GM23338 (cell line): ENCODE measurements at regions not wholly inside any gene's neighbourhood (a gene's known extent, or its start where the extent isn't known, plus 50 kb on each side); places are given as distances from the start of the nearest gene placed in this dataset.
"Not testable (repeated sequence)": the region's sequence is repeated elsewhere in the genome, so short reads cannot be mapped to it uniquely, and the experiment has no call there.

ENCODE experiments used
- ATAC-seq: fragments of 200-7000 bp; cut with Tn5 transposase; 3 replicates; pipeline ENCODE4 v1.9.1; 2020
- DNase-seq: peaks from one replicate; pipeline ENCODE4 v3.0.0-alpha.2; 2015; ENCODE audit warnings: low spot score
- H2AFZ ChIP-seq: fragments of 200-600 bp; sonication (generic); 2 replicates; pipeline ENCODE4 v1.8.0; 2016; ENCODE audit warnings: antibody characterized with exemption, mild to moderate bottlenecking, moderate library complexity
- H3F3A ChIP-seq: fragments of 200-600 bp; sonication (generic); replicated peaks from 2 replicates; pipeline ENCODE4 v1.8.0; 2017; ENCODE audit warnings: antibody characterized with exemption, mixed run types, low read depth
- H3K27ac ChIP-seq: fragments of 200-600 bp; sonication (generic); 2 replicates; pipeline ENCODE4 v1.6.1; 2016; ENCODE audit warnings: low read depth
- H3K27me3 ChIP-seq: fragments of 200-600 bp; sonication (generic); 2 replicates; pipeline ENCODE4 v1.8.0; 2016; ENCODE audit warnings: mild to moderate bottlenecking, mixed run types, moderate library complexity; ENCODE audit not compliant: insufficient read depth
- H3K36me3 ChIP-seq: fragments of 200-600 bp; sonication (generic); 2 replicates; pipeline ENCODE4 v1.8.0; 2016; ENCODE audit warnings: mild to moderate bottlenecking; ENCODE audit not compliant: insufficient read depth
- H3K4me1 ChIP-seq: fragments of 200-600 bp; sonication (generic); 2 replicates; pipeline ENCODE4 v1.8.0; 2016; ENCODE audit warnings: mild to moderate bottlenecking, moderate library complexity; ENCODE audit not compliant: insufficient read depth
- H3K4me2 ChIP-seq: fragments of 200-600 bp; sonication (generic); 2 replicates; pipeline ENCODE4 v1.7.1; 2017; ENCODE audit warnings: mixed run types
- H3K4me3 ChIP-seq: fragments of 200-600 bp; sonication (generic); 2 replicates; pipeline ENCODE4 v1.6.1; 2016; ENCODE audit warnings: mixed run types
- H3K79me2 ChIP-seq: fragments of 200-600 bp; sonication (generic); replicated peaks from 2 replicates; pipeline ENCODE4 v1.8.0; 2017; ENCODE audit warnings: mild to moderate bottlenecking; ENCODE audit not compliant: insufficient read depth
- H3K9me2 ChIP-seq: fragments of 200-600 bp; sonication (generic); 2 replicates; pipeline ENCODE4 v1.8.0; 2017; ENCODE audit not compliant: insufficient read depth
- H4K20me1 ChIP-seq: fragments of 200-600 bp; sonication (generic); replicated peaks from 2 replicates; pipeline ENCODE4 v1.8.0; 2017; ENCODE audit warnings: mild to moderate bottlenecking; ENCODE audit not compliant: insufficient read depth
- H3K27ac Mint-ChIP-seq: 2 replicates; pipeline ENCODE4 v1.8.0; 2020; ENCODE audit warnings: inconsistent platforms, mild to moderate bottlenecking, moderate library complexity, mixed read lengths
- H3K27me3 Mint-ChIP-seq: 3 replicates; pipeline ENCODE4 v1.8.0; 2022; ENCODE audit warnings: low read depth, mild to moderate bottlenecking, moderate library complexity, mixed read lengths, inconsistent platforms; ENCODE audit not compliant: insufficient read depth, poor library complexity
- H3K36me3 Mint-ChIP-seq: 3 replicates; pipeline ENCODE4 v1.8.0; 2021; ENCODE audit warnings: low read depth, mild to moderate bottlenecking, inconsistent platforms, moderate library complexity, mixed read lengths
- H3K4me1 Mint-ChIP-seq: 3 replicates; pipeline ENCODE4 v1.8.0; 2020; ENCODE audit warnings: mild to moderate bottlenecking, inconsistent platforms, mixed read lengths
- H3K4me3 Mint-ChIP-seq: 3 replicates; pipeline ENCODE4 v1.8.0; 2021; ENCODE audit warnings: moderate library complexity, mild to moderate bottlenecking, inconsistent platforms, mixed read lengths
- H3K9me3 Mint-ChIP-seq: 3 replicates; pipeline ENCODE4 v1.8.0; 2020; ENCODE audit warnings: moderate library complexity, mild to moderate bottlenecking, inconsistent platforms, mixed read lengths
- CTCF ChIP-seq, 2 experiments: fragments of 200-600 bp in 1 of 2; sonication (generic) in 1 of 2; conservative IDR thresholded peaks; 2 replicates each; pipeline versions ENCODE4 v1.5.1 to v1.6.1; 2016 to 2017; ENCODE audit warnings: antibody characterized with exemption in 2 of 2, low read depth in 2 of 2, mild to moderate bottlenecking in 2 of 2, moderate library complexity in 1 of 2
- EZH2phosphoT487 ChIP-seq: fragments of 200-600 bp; sonication (generic); IDR thresholded peaks from one replicate; pipeline ENCODE4 v1.8.1; 2018; ENCODE audit warnings: antibody characterized with exemption; ENCODE audit not compliant: unreplicated experiment
- POLR2AphosphoS5 ChIP-seq: IDR thresholded peaks from 2 replicates; pipeline ENCODE4 v1.6.1; 2016; ENCODE audit warnings: antibody characterized with exemption, low read depth
- STAT1 ChIP-seq: IDR thresholded peaks from one replicate; pipeline ENCODE4 v1.6.1; 2016; ENCODE audit warnings: antibody characterized with exemption; ENCODE audit not compliant: unreplicated experiment
- ZNF331 ChIP-seq: fragments of 250-450 bp; sonication (Bioruptor Pico); IDR thresholded peaks from 2 replicates; pipeline ENCODE4 v1.5.0; 2020; ENCODE audit warnings: low read depth, mild to moderate bottlenecking, moderate library complexity
- TF ChIP-seq, protein P1 (sequence below): IDR thresholded peaks from 2 replicates; pipeline ENCODE4 v1.6.1; 2016; ENCODE audit warnings: antibody characterized with exemption

DNA sequence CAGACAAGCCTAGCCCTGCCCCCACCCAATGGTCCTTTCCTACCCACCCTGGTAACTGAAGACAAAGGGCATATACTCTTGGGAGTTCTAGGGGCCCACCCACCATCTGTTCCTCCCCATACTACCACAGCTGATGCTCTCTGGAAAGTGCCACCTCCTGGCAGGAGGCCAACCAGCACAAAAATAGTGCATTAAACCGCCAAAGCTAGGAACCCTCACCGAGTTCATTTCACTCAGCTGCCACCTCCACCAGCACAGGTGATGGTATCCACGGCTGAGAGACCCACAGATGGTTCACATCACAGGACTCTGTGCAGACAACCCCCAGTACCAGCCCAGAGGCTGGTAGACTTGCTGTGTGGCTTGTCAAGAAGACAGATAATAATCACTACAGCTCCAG is 131.5 kb downstream of the FHL5 start:
- not testable (repeated sequence) for H3K36me3 ChIP-seq, ATAC-seq, H3K9me3 Mint-ChIP-seq, H3K27me3 ChIP-seq, H3K36me3 Mint-ChIP-seq, H3K27me3 Mint-ChIP-seq, H2AFZ ChIP-seq, H3K27ac Mint-ChIP-seq, H3F3A ChIP-seq, H3K4me3 ChIP-seq, DNase-seq, H3K4me2 ChIP-seq, H4K20me1 ChIP-seq, H3K4me1 ChIP-seq, H3K27ac ChIP-seq, H3K9me2 ChIP-seq, H3K4me3 Mint-ChIP-seq, H3K79me2 ChIP-seq, H3K4me1 Mint-ChIP-seq
- 0 out of 4 replicates have a peak, but pooled peaks of 1 of the 2 experiments have one; percentile 9 for TF ChIP-seq CTCF (conservative IDR thresholded peaks at IDR 0.05; ENCODE audit: low read depth in 2 of 2)

- H3K4me1 Mint-ChIP-seq = no peaks in the 10 kb centered on the region
Measured at GRCh38 chr6:96687121-96687520, 124.2 kb downstream of the FHL5 start.

DNA sequence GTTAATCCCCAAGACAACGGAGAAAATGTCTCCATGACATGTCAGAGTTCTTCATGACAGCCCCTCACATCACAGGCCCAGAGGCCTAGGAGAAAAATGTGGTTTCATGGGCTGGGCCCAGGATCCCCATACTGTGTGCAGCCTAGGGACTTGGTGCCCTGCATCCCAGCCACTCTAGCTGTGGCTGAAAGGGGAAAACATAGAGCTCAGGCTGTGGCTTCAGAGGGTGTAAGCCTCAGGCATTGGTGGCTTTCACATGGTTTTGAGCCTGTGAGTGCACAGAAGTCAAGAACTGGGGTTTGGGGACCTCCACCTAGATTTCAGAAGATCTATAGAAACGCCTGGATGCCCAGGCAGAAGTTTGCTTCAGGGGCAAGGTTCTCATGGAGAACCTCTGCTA is 122.8 kb downstream of the FHL5 start:
- H3K36me3 Mint-ChIP-seq = no peaks in the 10 kb centered on the region
- no peaks in the 10 kb centered on the region for H3K27me3 ChIP-seq
- ATAC-seq = no peak

More at GRCh38 chr6:96687121-96687520, 124.2 kb downstream of the FHL5 start:
- Histone ChIP-seq H3K4me2 (no peak overlapping the region), H3K4me3 (no peak overlapping the region), H3K9me2 (no peaks in the 10 kb centered on the region; the same call in 1 of the 2 replicates), H3K4me1 (no peaks in the 10 kb centered on the region), H3K79me2 (no peaks in the 10 kb centered on the region), H4K20me1 (no peaks in the 10 kb centered on the region), H3K27me3 (no peaks in the 10 kb centered on the region), H3K27ac (no peak overlapping the region), H3K36me3 (no peaks in the 10 kb centered on the region), H2AFZ (no peak overlapping the region), H3F3A (no peaks in the 10 kb centered on the region)
- Mint-ChIP-seq H3K27me3 (peaks cover 1% of the 10 kb centered on the region), H3K4me3 (no peak overlapping the region), H3K36me3 (no peaks in the 10 kb centered on the region), H3K9me3 (peaks cover 2% of the 10 kb centered on the region; the same call in 2 of the 3 replicates), H3K27ac (no peak overlapping the region)
- TF ChIP-seq POLR2AphosphoS5 (no peak), EZH2phosphoT487 (no peak), STAT1 (no peak)
- TF ChIP-seq, protein P1, sequence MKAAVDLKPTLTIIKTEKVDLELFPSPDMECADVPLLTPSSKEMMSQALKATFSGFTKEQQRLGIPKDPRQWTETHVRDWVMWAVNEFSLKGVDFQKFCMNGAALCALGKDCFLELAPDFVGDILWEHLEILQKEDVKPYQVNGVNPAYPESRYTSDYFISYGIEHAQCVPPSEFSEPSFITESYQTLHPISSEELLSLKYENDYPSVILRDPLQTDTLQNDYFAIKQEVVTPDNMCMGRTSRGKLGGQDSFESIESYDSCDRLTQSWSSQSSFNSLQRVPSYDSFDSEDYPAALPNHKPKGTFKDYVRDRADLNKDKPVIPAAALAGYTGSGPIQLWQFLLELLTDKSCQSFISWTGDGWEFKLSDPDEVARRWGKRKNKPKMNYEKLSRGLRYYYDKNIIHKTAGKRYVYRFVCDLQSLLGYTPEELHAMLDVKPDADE = no peak
- ATAC-seq (no peak), DNase-seq (no peak)

More for the DNA sequence above, 122.8 kb downstream of the FHL5 start:
- Mint-ChIP-seq H3K27ac (no peak overlapping the region), H3K4me3 (no peak overlapping the region), H3K9me3 (peaks cover 2% of the 10 kb centered on the region; the same call in 2 of the 3 replicates), H3K4me1 (no peaks in the 10 kb centered on the region), H3K27me3 (peaks cover 1% of the 10 kb centered on the region)
- no peak overlapping the region for H3K4me2 ChIP-seq
- DNase-seq = no peak
- no peaks in the 10 kb centered on the region for H3K4me1 ChIP-seq
- H3K79me2 ChIP-seq = no peaks in the 10 kb centered on the region
- no peak overlapping the region for H3K27ac ChIP-seq
- no peak overlapping the region for H2AFZ ChIP-seq
- H3K4me3 ChIP-seq = no peak overlapping the region
- no peaks in the 10 kb centered on the region; the same call in 1 of the 2 replicates for H3K9me2 ChIP-seq
- H3F3A ChIP-seq = no peaks in the 10 kb centered on the region
- H3K36me3 ChIP-seq = no peaks in the 10 kb centered on the region
- no peaks in the 10 kb centered on the region for H4K20me1 ChIP-seq
- no peak for TF ChIP-seq ZNF331 (CRISPR knock-in tag)
